HUES48 (cell line): ENCODE measurements at regions not wholly inside any gene's neighbourhood (a gene's known extent, or its start where the extent isn't known, plus 50 kb on each side); places are given as distances from the start of the nearest gene placed in this dataset.

Experiments used
- H3K27ac ChIP-seq: one replicate; pipeline ENCODE4 v1.7.0; 2013; ENCODE audit warnings: low read depth, low read length, inconsistent platforms
- H3K27me3 ChIP-seq: 2 replicates; pipeline ENCODE4 v1.6.1; 2013; ENCODE audit warnings: mild to moderate bottlenecking, low read length; ENCODE audit not compliant: control insufficient read depth, insufficient read depth
- H3K36me3 ChIP-seq: 2 replicates; pipeline ENCODE4 v1.6.1; 2013; ENCODE audit warnings: low read length; ENCODE audit not compliant: control insufficient read depth, insufficient read depth
- H3K4me1 ChIP-seq: 2 replicates; pipeline ENCODE4 v1.6.1; 2013; ENCODE audit warnings: mild to moderate bottlenecking, low read length; ENCODE audit not compliant: control insufficient read depth, insufficient read depth
- H3K4me3 ChIP-seq: 2 replicates; pipeline ENCODE4 v1.5.1; 2013; ENCODE audit warnings: mild to moderate bottlenecking, low read depth, low read length
- H3K9ac ChIP-seq: 2 replicates; pipeline ENCODE4 v1.6.1; 2013; ENCODE audit warnings: mild to moderate bottlenecking, low read depth, low read length, moderate library complexity
- H3K9me3 ChIP-seq: 2 replicates; pipeline ENCODE4 v1.6.1; 2013; ENCODE audit warnings: low read length; ENCODE audit not compliant: control insufficient read depth, insufficient read depth

- no peaks in the 10 kb centered on the region for H3K9me3 ChIP-seq
- no peak overlapping the region for H3K27ac ChIP-seq
- no peaks in the 10 kb centered on the region for H3K27me3 ChIP-seq
- H3K4me1 ChIP-seq: peaks cover 6% of the 10 kb centered on the region
- H3K36me3 ChIP-seq: no peaks in the 10 kb centered on the region
- H3K9ac ChIP-seq: no peak overlapping the region
- no peak overlapping the region for H3K4me3 ChIP-seq
Observed at GRCh38 chr2:76667821-76668271, 854.3 kb downstream of the LRRTM4 start.

GRCh38 chr2:76642129-76642528 is 880.0 kb downstream of the LRRTM4 start:
- Histone ChIP-seq H3K4me1 (peaks cover 4% of the 10 kb centered on the region), H3K9me3 (no peaks in the 10 kb centered on the region), H3K4me3 (no peak overlapping the region), H3K27me3 (no peaks in the 10 kb centered on the region), H3K27ac (no peak overlapping the region), H3K36me3 (no peaks in the 10 kb centered on the region), H3K9ac (no peak overlapping the region)

- H3K4me1 ChIP-seq: peaks cover 4% of the 10 kb centered on the region
- no peak overlapping the region for H3K9ac ChIP-seq
- H3K27ac ChIP-seq: no peak overlapping the region
- no peak overlapping the region for H3K4me3 ChIP-seq
- no peaks in the 10 kb centered on the region for H3K27me3 ChIP-seq
- H3K9me3 ChIP-seq: no peaks in the 10 kb centered on the region
- H3K36me3 ChIP-seq: no peaks in the 10 kb centered on the region
Observed at GRCh38 chr2:76641506-76641905, 880.7 kb downstream of the LRRTM4 start.

GRCh38 chr2:76640905-76641304 is 881.3 kb downstream of the LRRTM4 start:
- H3K9me3 ChIP-seq: no peaks in the 10 kb centered on the region
- H3K36me3 ChIP-seq: no peaks in the 10 kb centered on the region
- no peak overlapping the region for H3K27ac ChIP-seq
- H3K4me1 ChIP-seq: peaks cover 4% of the 10 kb centered on the region
- no peak overlapping the region for H3K9ac ChIP-seq
- no peak overlapping the region for H3K4me3 ChIP-seq
- H3K27me3 ChIP-seq: no peaks in the 10 kb centered on the region

- H3K27ac ChIP-seq: no peak overlapping the region
- H3K4me3 ChIP-seq: no peak overlapping the region
- peaks cover 4% of the 10 kb centered on the region for H3K4me1 ChIP-seq
- H3K36me3 ChIP-seq: no peaks in the 10 kb centered on the region
- no peak overlapping the region for H3K9ac ChIP-seq
- H3K9me3 ChIP-seq: no peaks in the 10 kb centered on the region
- no peaks in the 10 kb centered on the region for H3K27me3 ChIP-seq
Observed at GRCh38 chr2:76639171-76639680, 883.0 kb downstream of the LRRTM4 start.

GRCh38 chr2:76633276-76633921 is 888.8 kb downstream of the LRRTM4 start:
- Histone ChIP-seq H3K27ac (no peak overlapping the region), H3K4me3 (no peak overlapping the region), H3K27me3 (no peaks in the 10 kb centered on the region), H3K36me3 (no peaks in the 10 kb centered on the region), H3K9me3 (no peaks in the 10 kb centered on the region), H3K4me1 (peaks cover 31% of the 10 kb centered on the region), H3K9ac (no peak overlapping the region)

- Histone ChIP-seq H3K9me3 (no peaks in the 10 kb centered on the region), H3K27me3 (no peaks in the 10 kb centered on the region), H3K9ac (no peak overlapping the region), H3K4me3 (no peak overlapping the region), H3K4me1 (peaks cover 63% of the 10 kb centered on the region), H3K27ac (no peak overlapping the region), H3K36me3 (no peaks in the 10 kb centered on the region)
Observed at GRCh38 chr2:76625101-76625500, 897.1 kb downstream of the LRRTM4 start.

- Histone ChIP-seq H3K4me3 (no peak overlapping the region), H3K36me3 (no peaks in the 10 kb centered on the region), H3K9ac (no peak overlapping the region), H3K4me1 (peaks cover 58% of the 10 kb centered on the region), H3K27ac (peak overlapping the region; percentile 80), H3K27me3 (no peaks in the 10 kb centered on the region), H3K9me3 (no peaks in the 10 kb centered on the region)
Observed at GRCh38 chr2:76613330-76613729, 902.6 kb upstream of the GCFC2 start.

GRCh38 chr2:76612764-76613163 is 902.0 kb upstream of the GCFC2 start:
- H3K36me3 ChIP-seq: no peaks in the 10 kb centered on the region
- peaks cover 58% of the 10 kb centered on the region for H3K4me1 ChIP-seq
- H3K27me3 ChIP-seq: no peaks in the 10 kb centered on the region
- H3K9me3 ChIP-seq: no peaks in the 10 kb centered on the region
- H3K9ac ChIP-seq: no peak overlapping the region
- peak overlapping the region; percentile 80 for H3K27ac ChIP-seq
- H3K4me3 ChIP-seq: no peak overlapping the region

GRCh38 chr2:76610451-76610850 is 899.7 kb upstream of the GCFC2 start:
- Histone ChIP-seq H3K4me1 (peaks cover 57% of the 10 kb centered on the region), H3K4me3 (peak overlapping the region; percentile 43), H3K9ac (no peak overlapping the region), H3K27ac (peak overlapping the region; percentile 24), H3K27me3 (no peaks in the 10 kb centered on the region), H3K9me3 (no peaks in the 10 kb centered on the region), H3K36me3 (no peaks in the 10 kb centered on the region)

- Histone ChIP-seq H3K9me3 (no peaks in the 10 kb centered on the region), H3K27me3 (no peaks in the 10 kb centered on the region), H3K27ac (no peak overlapping the region), H3K4me1 (peaks cover 3% of the 10 kb centered on the region), H3K9ac (no peak overlapping the region), H3K4me3 (no peak overlapping the region), H3K36me3 (no peaks in the 10 kb centered on the region; the same call in 1 of the 2 replicates)
Observed at GRCh38 chr2:76599732-76600368, 889.1 kb upstream of the GCFC2 start.
